ENCODE measurements at regions not wholly inside any gene's neighbourhood (a gene's known extent, or its start where the extent isn't known, plus 50 kb on each side); places are given as distances from the start of the nearest gene placed in this dataset.

DNA sequence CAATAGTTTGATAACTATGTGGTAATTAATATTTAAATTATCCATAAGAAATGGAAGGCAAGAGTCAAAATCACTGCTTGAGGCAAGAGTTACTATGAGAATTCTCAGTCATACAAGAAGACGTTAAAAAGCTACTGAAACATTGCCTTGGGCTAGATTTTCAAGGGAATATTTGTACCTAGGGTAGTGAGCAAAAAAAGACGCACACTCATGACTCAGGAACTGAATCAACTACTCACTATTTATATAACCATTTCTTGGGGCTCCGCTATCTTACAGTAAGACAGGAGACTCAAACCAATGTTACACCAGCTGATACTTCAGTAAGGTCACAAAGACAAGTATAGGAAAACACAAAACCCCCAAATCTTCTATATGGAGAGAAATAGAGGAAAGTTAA lies 151.5 kb upstream of the RNPC3 start:
- Histone ChIP-seq H3K27me3 (replicated peaks in 1 of 4; ENCODE audit: control extremely low read depth in 1 of 4, control insufficient read depth in 3 of 4, insufficient read depth in 4 of 4, low read length in 3 of 4) (no peaks in the 10 kb centered on the region), H2AFZ (ENCODE audit: insufficient read depth, low read depth, low read length, poor library complexity, severe bottlenecking) (no peak overlapping the region), H3K9ac (ENCODE audit: low read length) (no peak overlapping the region), H4K20me1 (ENCODE audit: control insufficient read depth, insufficient read depth, low read length, poor library complexity, severe bottlenecking) (no peaks in the 10 kb centered on the region), H3K27ac (ENCODE audit: low read length in 2 of 2) (no peak overlapping the region), H3K4me3 (ENCODE audit: control extremely low read depth in 1 of 5, extremely low read depth in 1 of 5, insufficient read depth in 1 of 5, low read depth in 2 of 5, low read length in 4 of 5) (no peak overlapping the region), H3K79me2 (ENCODE audit: control insufficient read depth, insufficient read depth, low read length) (no peaks in the 10 kb centered on the region), H3K36me3 (replicated peaks in 1 of 2; ENCODE audit: control extremely low read depth in 1 of 2, control insufficient read depth in 1 of 2, extremely low read depth in 1 of 2, insufficient read depth in 2 of 2, low read length in 1 of 2) (no peaks in the 10 kb centered on the region), H3K4me2 (replicated peaks; ENCODE audit: low read depth, low read length, poor library complexity, severe bottlenecking) (no peak overlapping the region), H3K9me3 (ENCODE audit: control extremely low read depth in 1 of 3, control insufficient read depth in 2 of 3, insufficient read depth in 1 of 3, low read length in 2 of 3) (peaks cover 0 to 3% (median 0%) of the 10 kb centered on the region in 3 donors), H3K4me1 (ENCODE audit: control insufficient read depth in 2 of 2, insufficient read depth in 2 of 2, low read length in 2 of 2) (no peaks in the 10 kb centered on the region)
- DNase-seq (no peak), ATAC-seq (ENCODE audit: low read depth) (no peak)
- Mint-ChIP-seq H3K4me1 (no peaks in the 10 kb centered on the region), H3K9me3 (ENCODE audit: insufficient read depth) (no peaks in the 10 kb centered on the region), H3K4me3 (no peak overlapping the region), H3K27ac (no peak overlapping the region), H3K27me3 (no peaks in the 10 kb centered on the region)
- ChIA-PET CTCF (interaction anchor here (1.4 kb wide), 1 partner anchor 11 kb away, joined by 3 read pairs; no protein-coding TSS in a partner anchor), POLR2A (no interaction called here)
- no peak for TF ChIP-seq CTCF (IDR thresholded peaks at IDR 0.05)
- no peak for TF ChIP-seq EZH2 (IDR thresholded peaks at IDR 0.05; ENCODE audit: borderline replicate concordance, insufficient read depth, low read depth, low read length, poor library complexity, severe bottlenecking)
- intact Hi-C loops (cut with micrococcal nuclease) = no loop called here
- 100% methylated on average over 1 of the region's 3 CpGs for WGBS (ENCODE audit: insufficient coverage)

DNA sequence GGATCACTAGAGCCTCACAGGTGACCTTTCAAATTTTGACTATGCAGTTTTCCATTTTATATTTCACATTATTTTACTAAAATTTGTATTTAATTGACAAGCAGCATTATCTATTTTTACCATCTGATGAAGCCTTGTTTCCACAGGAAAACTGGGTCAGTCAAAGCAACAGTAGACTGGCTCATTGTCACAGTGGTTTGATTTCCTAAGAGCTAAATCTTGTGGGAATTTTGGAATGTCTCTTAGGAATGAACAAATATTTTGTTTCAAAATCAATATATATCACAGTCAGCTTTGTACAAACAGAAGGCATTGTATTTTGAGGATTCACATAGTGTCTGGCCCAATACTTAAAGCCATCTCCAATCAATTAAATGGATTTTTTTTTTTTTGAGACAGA lies 152.6 kb upstream of the RNPC3 start:
- no peaks in the 10 kb centered on the region for H3K27me3 ChIP-seq (replicated peaks in 1 of 4; ENCODE audit: control extremely low read depth in 1 of 4, control insufficient read depth in 3 of 4, insufficient read depth in 4 of 4, low read length in 3 of 4)
- H3K4me1 Mint-ChIP-seq = no peaks in the 10 kb centered on the region
- CTCF ChIA-PET = interaction anchor here (1.4 kb wide), 1 partner anchor 12 kb away, joined by 3 read pairs; no protein-coding TSS in a partner anchor

More for the DNA sequence above, 152.6 kb upstream of the RNPC3 start:
- H3K4me3 ChIP-seq (ENCODE audit: control extremely low read depth in 1 of 5, extremely low read depth in 1 of 5, insufficient read depth in 1 of 5, low read depth in 2 of 5, low read length in 4 of 5) = no peak overlapping the region
- H3K36me3 ChIP-seq (replicated peaks in 1 of 2; ENCODE audit: control extremely low read depth in 1 of 2, control insufficient read depth in 1 of 2, extremely low read depth in 1 of 2, insufficient read depth in 2 of 2, low read length in 1 of 2) = no peaks in the 10 kb centered on the region
- DNase-seq (no peak), ATAC-seq (ENCODE audit: low read depth) (no peak)
- intact Hi-C loops (cut with micrococcal nuclease) = no loop called here
- H3K9me3 ChIP-seq (ENCODE audit: control extremely low read depth in 1 of 3, control insufficient read depth in 2 of 3, insufficient read depth in 1 of 3, low read length in 2 of 3) = peaks cover 0 to 3% (median 0%) of the 10 kb centered on the region in 3 donors
- no peaks in the 10 kb centered on the region for H3K27me3 Mint-ChIP-seq
- no peak overlapping the region for H3K27ac Mint-ChIP-seq
- POLR2A ChIA-PET = no interaction called here
- no peaks in the 10 kb centered on the region for H3K4me1 ChIP-seq (ENCODE audit: control insufficient read depth in 2 of 2, insufficient read depth in 2 of 2, low read length in 2 of 2)
- no peaks in the 10 kb centered on the region for H4K20me1 ChIP-seq (ENCODE audit: control insufficient read depth, insufficient read depth, low read length, poor library complexity, severe bottlenecking)
- no peak overlapping the region for H3K4me3 Mint-ChIP-seq
- no peaks in the 10 kb centered on the region for H3K9me3 Mint-ChIP-seq (ENCODE audit: insufficient read depth)
- no peak overlapping the region for H3K9ac ChIP-seq (ENCODE audit: low read length)
- no peak for TF ChIP-seq CTCF (IDR thresholded peaks at IDR 0.05)
- no peak for TF ChIP-seq EZH2 (IDR thresholded peaks at IDR 0.05; ENCODE audit: borderline replicate concordance, insufficient read depth, low read depth, low read length, poor library complexity, severe bottlenecking)
- no peak overlapping the region for H2AFZ ChIP-seq (ENCODE audit: insufficient read depth, low read depth, low read length, poor library complexity, severe bottlenecking)
- no peak overlapping the region for H3K27ac ChIP-seq (ENCODE audit: low read length in 2 of 2)
- no peak overlapping the region for H3K4me2 ChIP-seq (replicated peaks; ENCODE audit: low read depth, low read length, poor library complexity, severe bottlenecking)
- H3K79me2 ChIP-seq (ENCODE audit: control insufficient read depth, insufficient read depth, low read length) = no peaks in the 10 kb centered on the region

Data from B cell (primary cell).